ENCODE measurements at regions not wholly inside any gene's neighbourhood (a gene's known extent, or its start where the extent isn't known, plus 50 kb on each side); places are given as distances from the start of the nearest gene placed in this dataset.

DNA sequence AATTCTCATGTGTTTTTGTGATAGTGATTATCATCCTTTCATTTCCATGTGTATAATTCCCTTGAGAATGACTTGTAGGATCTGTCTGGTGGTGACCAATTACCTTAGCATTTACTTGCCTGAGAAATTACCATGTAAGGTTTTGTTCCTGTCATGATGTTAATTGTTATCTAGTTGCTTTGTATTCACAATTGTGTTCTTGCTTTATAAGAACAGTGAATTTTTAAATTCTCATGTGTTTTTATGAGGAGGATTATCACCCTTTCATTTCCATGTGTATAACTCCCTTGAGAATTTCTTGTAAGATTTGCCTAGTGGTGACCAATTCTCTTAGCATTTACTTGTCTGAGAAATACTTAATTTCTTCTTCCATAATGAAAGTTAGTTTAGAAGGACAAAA, 758.2 kb upstream of the NDST4 start:
- Histone ChIP-seq H3K36me3 (no peaks in the 10 kb centered on the region), H3K27me3 (replicated peaks; ENCODE audit: insufficient read depth) (no peaks in the 10 kb centered on the region), H3K4me3 (no peak overlapping the region), H3K27ac (no peak overlapping the region), H3K9me3 (no peaks in the 10 kb centered on the region), H3K4me1 (replicated peaks) (no peaks in the 10 kb centered on the region)
- no peak for DNase-seq (ENCODE audit: low spot score)
- intact Hi-C loops (cut with DNase I): no loop called here
- TF ChIP-seq POLR2AphosphoS5 (IDR thresholded peaks at IDR 0.05) (no peak), POLR2A (IDR thresholded peaks at IDR 0.05) (no peak)

DNA sequence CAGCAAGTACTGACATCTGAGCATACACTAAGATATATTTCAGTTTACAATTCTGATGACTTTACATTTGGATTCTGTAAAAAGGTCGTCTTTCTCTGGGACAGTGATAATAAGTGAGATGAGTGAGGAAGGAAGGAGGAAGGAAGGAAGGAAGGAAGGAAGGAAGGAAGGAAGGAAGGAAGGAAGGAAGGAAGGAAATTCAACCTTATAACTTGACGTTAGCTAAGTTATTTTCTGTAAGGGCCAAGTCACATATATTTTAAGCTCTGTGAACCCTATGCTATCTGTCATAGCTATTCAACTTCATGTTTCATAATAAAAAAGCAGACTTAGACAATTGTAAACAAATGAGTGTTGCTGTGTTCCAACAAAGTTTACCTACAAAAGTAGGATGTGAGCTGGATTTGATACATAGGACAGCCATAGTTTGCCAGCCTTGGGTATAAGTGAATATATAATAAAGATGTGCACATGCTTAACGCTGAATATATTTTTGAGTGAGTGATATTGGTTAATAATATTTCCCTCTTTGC, 753.0 kb upstream of the NDST4 start:
- DNase-seq (ENCODE audit: low spot score): no peak
- H3K4me1 ChIP-seq (replicated peaks): no peaks in the 10 kb centered on the region
- H3K4me3 ChIP-seq: no peak overlapping the region
- H3K27me3 ChIP-seq (replicated peaks; ENCODE audit: insufficient read depth): peaks cover 2% of the 10 kb centered on the region
- TF ChIP-seq, protein P1, sequence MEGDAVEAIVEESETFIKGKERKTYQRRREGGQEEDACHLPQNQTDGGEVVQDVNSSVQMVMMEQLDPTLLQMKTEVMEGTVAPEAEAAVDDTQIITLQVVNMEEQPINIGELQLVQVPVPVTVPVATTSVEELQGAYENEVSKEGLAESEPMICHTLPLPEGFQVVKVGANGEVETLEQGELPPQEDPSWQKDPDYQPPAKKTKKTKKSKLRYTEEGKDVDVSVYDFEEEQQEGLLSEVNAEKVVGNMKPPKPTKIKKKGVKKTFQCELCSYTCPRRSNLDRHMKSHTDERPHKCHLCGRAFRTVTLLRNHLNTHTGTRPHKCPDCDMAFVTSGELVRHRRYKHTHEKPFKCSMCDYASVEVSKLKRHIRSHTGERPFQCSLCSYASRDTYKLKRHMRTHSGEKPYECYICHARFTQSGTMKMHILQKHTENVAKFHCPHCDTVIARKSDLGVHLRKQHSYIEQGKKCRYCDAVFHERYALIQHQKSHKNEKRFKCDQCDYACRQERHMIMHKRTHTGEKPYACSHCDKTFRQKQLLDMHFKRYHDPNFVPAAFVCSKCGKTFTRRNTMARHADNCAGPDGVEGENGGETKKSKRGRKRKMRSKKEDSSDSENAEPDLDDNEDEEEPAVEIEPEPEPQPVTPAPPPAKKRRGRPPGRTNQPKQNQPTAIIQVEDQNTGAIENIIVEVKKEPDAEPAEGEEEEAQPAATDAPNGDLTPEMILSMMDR (IDR thresholded peaks at IDR 0.05): no peak
- TF ChIP-seq POLR2AphosphoS5 (IDR thresholded peaks at IDR 0.05) (no peak), POLR2A (IDR thresholded peaks at IDR 0.05) (no peak)
- no peak overlapping the region for H3K27ac ChIP-seq
- intact Hi-C loops (cut with DNase I): no loop called here
- H3K9me3 ChIP-seq: no peaks in the 10 kb centered on the region
- no peaks in the 10 kb centered on the region for H3K36me3 ChIP-seq
- WGBS: 67% methylated on average over 3 of the region's 3 CpGs

DNA sequence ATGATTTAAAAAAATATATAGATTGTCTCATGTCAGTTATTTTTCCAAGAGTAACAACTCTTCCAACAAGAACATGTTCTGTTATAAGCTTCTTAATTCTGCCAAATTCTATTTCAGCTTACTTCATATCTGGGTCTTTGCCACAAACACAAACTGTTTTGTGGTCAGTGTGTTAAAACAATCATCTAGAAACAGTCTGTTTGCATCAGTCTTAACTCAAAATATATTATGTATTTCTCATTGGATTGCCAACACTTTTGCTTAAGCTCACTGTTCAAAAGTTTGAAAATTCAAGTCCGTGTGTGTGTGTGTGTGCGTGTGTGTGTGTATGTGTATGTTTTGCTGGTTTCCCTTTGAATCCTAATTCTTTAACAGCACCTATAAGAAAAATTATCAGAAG, 752.3 kb upstream of the NDST4 start:
- WGBS: 23% methylated on average over 2 of the region's 2 CpGs
- H3K27me3 ChIP-seq (replicated peaks; ENCODE audit: insufficient read depth): peaks cover 2% of the 10 kb centered on the region
- no peaks in the 10 kb centered on the region for H3K4me1 ChIP-seq (replicated peaks)
- TF ChIP-seq POLR2AphosphoS5 (IDR thresholded peaks at IDR 0.05) (no peak), POLR2A (IDR thresholded peaks at IDR 0.05) (no peak)
- TF ChIP-seq, protein P1 (IDR thresholded peaks at IDR 0.05): no peak
- intact Hi-C loops (cut with DNase I): no loop called here
- H3K36me3 ChIP-seq: no peaks in the 10 kb centered on the region
- no peak overlapping the region for H3K27ac ChIP-seq
- no peak overlapping the region for H3K4me3 ChIP-seq
- H3K9me3 ChIP-seq: no peaks in the 10 kb centered on the region
- no peak for DNase-seq (ENCODE audit: low spot score)

DNA sequence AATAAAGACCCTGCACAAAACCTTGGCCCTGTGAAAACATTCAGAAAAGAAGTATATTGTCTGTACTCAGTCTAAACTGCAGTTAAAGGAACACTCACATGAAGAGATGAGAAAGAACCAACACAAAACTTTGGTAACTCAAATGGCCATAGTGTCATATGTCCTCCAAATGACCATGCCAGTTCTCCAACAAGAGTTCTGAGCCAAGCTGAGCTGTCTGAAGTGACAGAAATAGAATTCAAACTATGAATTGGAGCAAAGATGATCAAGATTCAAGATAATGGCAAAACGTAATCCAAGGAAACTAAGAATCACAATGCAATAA, 739.3 kb upstream of the NDST4 start:
- intact Hi-C loops (cut with DNase I): no loop called here
- no peaks in the 10 kb centered on the region for H3K9me3 ChIP-seq
- TF ChIP-seq POLR2A (IDR thresholded peaks at IDR 0.05) (no peak), POLR2AphosphoS5 (IDR thresholded peaks at IDR 0.05) (no peak)
- TF ChIP-seq, protein P1 (IDR thresholded peaks at IDR 0.05): no peak
- H3K27ac ChIP-seq: no peak overlapping the region
- no peaks in the 10 kb centered on the region for H3K27me3 ChIP-seq (replicated peaks; ENCODE audit: insufficient read depth)
- 83% methylated on average over 1 of the region's 1 CpG for WGBS
- H3K4me3 ChIP-seq: no peak overlapping the region
- H3K36me3 ChIP-seq: no peaks in the 10 kb centered on the region
- H3K4me1 ChIP-seq (replicated peaks): no peaks in the 10 kb centered on the region
- no peak for DNase-seq (ENCODE audit: low spot score)

DNA sequence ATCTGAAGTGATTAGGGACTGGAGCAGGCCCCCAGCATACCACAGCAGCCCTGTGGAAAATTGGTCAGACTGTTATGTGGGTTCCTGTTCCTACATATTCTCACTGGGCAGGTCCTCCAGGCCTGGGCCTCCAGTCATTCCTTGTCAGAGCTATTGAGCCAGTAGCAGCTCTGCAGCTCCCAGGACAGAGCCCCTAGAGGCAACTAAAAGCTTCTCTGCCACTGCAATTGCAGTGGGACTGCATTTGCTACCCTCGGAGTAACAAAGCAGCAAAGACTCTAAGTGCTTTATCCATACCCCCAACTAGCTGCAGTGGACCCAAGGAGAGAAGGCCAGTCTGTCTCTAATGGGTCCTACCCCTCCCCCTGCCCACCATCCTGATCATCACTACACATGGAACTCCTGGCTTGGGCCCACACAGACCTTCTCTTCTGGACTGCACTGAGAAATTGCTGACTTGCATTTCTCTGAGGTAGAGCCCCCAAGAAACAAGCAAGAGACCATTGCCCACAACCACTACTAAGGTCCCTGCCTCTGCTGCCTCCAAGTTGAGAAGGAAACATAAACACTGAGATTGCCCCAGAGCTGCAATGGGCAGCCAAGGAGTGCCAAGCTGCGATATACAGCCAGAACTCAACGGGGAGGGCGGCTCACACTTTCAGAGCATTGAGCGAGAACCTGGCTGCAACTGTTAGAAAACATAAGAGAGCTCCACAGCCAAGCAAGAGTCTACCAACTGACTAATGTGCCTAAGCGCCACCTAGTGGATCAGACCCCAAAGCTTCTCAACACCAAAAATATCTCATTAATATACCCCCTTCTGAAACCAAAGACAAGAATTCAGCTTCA, 738.7 kb upstream of the NDST4 start:
- intact Hi-C loops (cut with DNase I): no loop called here
- Histone ChIP-seq H3K4me3 (no peak overlapping the region), H3K4me1 (replicated peaks) (no peaks in the 10 kb centered on the region), H3K27ac (no peak overlapping the region), H3K9me3 (no peaks in the 10 kb centered on the region), H3K27me3 (replicated peaks; ENCODE audit: insufficient read depth) (no peaks in the 10 kb centered on the region), H3K36me3 (no peaks in the 10 kb centered on the region)
- 50% methylated on average over 6 of the region's 6 CpGs for WGBS
- DNase-seq (ENCODE audit: low spot score): peak; percentile 30
- no peak for TF ChIP-seq POLR2A (IDR thresholded peaks at IDR 0.05)
- TF ChIP-seq, protein P1 (IDR thresholded peaks at IDR 0.05): peak in 3 of 4 experiments; percentile 36 to 50 (median 38)
- TF ChIP-seq POLR2AphosphoS5 (IDR thresholded peaks at IDR 0.05): no peak
